PC-9 (cell line): ENCODE measurements at regions not wholly inside any gene's neighbourhood (a gene's known extent, or its start where the extent isn't known, plus 50 kb on each side); places are given as distances from the start of the nearest gene placed in this dataset.

Experiments used
- EZH2 ChIP-seq: fragments of 200-600 bp; sonication (generic); IDR thresholded peaks from 2 replicates; pipeline ENCODE4 v1.8.0; 2017; ENCODE audit warnings: antibody characterized with exemption, low read depth
- TF ChIP-seq, protein P1 (sequence below): fragments of 200-600 bp; sonication (generic); conservative IDR thresholded peaks from 2 replicates; pipeline ENCODE4 v1.6.1; 2017; ENCODE audit warnings: mixed run types, antibody characterized with exemption, mild to moderate bottlenecking, moderate library complexity

GRCh38 chr7:23973264-23973663 lies 263.2 kb downstream of the STK31 start:
- TF ChIP-seq, protein P1, sequence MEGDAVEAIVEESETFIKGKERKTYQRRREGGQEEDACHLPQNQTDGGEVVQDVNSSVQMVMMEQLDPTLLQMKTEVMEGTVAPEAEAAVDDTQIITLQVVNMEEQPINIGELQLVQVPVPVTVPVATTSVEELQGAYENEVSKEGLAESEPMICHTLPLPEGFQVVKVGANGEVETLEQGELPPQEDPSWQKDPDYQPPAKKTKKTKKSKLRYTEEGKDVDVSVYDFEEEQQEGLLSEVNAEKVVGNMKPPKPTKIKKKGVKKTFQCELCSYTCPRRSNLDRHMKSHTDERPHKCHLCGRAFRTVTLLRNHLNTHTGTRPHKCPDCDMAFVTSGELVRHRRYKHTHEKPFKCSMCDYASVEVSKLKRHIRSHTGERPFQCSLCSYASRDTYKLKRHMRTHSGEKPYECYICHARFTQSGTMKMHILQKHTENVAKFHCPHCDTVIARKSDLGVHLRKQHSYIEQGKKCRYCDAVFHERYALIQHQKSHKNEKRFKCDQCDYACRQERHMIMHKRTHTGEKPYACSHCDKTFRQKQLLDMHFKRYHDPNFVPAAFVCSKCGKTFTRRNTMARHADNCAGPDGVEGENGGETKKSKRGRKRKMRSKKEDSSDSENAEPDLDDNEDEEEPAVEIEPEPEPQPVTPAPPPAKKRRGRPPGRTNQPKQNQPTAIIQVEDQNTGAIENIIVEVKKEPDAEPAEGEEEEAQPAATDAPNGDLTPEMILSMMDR: no peak
- no peak for TF ChIP-seq EZH2
